IMR-90 (cell line): ENCODE measurements at regions not wholly inside any gene's neighbourhood (a gene's known extent, or its start where the extent isn't known, plus 50 kb on each side); places are given as distances from the start of the nearest gene placed in this dataset.

ENCODE experiments used
- ATAC-seq: fragments of 200-7000 bp; cut with Tn5 transposase; 2 replicates; pipeline ENCODE4 v1.9.1; 2020; ENCODE audit warnings: low read depth, mild to moderate bottlenecking, moderate library complexity
- BruUV-seq: library from RNA; stranded (reverse); fragments of 400-500 nt; replicated peaks from 2 replicates; lab custom pipeline; 2021; lab: Mats Ljungman, UMichigan
- CTCF ChIA-PET: fragments of 300-600 bp; formaldehyde crosslinking; extraction: SDS; loops from one replicate; lab custom pipeline; 2021; ENCODE audit warnings: antibody characterized with exemption; lab: Yijun Ruan, JAX
- POLR2A ChIA-PET: fragments of 300-600 bp; sonication (Branson Sonifier 250); formaldehyde crosslinking; loops from one replicate; lab custom pipeline; 2022; ENCODE audit warnings: antibody characterized with exemption; ENCODE audit not compliant: unreplicated experiment; lab: Charles Lee
- DNase-seq: peaks from one replicate; pipeline ENCODE4 v3.0.0; 2013
- H2AFZ ChIP-seq: replicated peaks from 2 replicates; pipeline ENCODE3; 2013; ENCODE audit warnings: low read length, mild to moderate bottlenecking; ENCODE audit not compliant: poor library complexity
- H2AK5ac ChIP-seq: 2 replicates; pipeline ENCODE4 v1.6.1; 2013; ENCODE audit warnings: low read depth, low read length, inconsistent platforms
- H2AK9ac ChIP-seq: replicated peaks from 2 replicates; pipeline ENCODE3; 2013; ENCODE audit warnings: mild to moderate bottlenecking, low read depth, low read length, moderate library complexity; ENCODE audit not compliant: poor library complexity
- H2BK120ac ChIP-seq: 2 replicates; pipeline ENCODE4 v1.6.1; 2013; ENCODE audit warnings: low read depth, low read length, inconsistent platforms
- H2BK15ac ChIP-seq: 3 replicates; pipeline ENCODE4 v1.6.1; 2013; ENCODE audit warnings: low read depth, low read length, inconsistent platforms
- H2BK20ac ChIP-seq: 2 replicates; pipeline ENCODE4 v1.6.1; 2013; ENCODE audit warnings: low read depth, mild to moderate bottlenecking, inconsistent platforms, low read length, moderate library complexity
- H2BK5ac ChIP-seq: 2 replicates; pipeline ENCODE4 v1.6.1; 2013; ENCODE audit warnings: mild to moderate bottlenecking, low read depth, low read length, inconsistent platforms; ENCODE audit not compliant: poor library complexity, severe bottlenecking
- H3K14ac ChIP-seq: replicated peaks from 2 replicates; pipeline ENCODE4 v1.6.1; 2013; ENCODE audit warnings: low read depth, low read length, inconsistent platforms
- H3K18ac ChIP-seq: 2 replicates; pipeline ENCODE4 v1.6.1; 2013; ENCODE audit warnings: low read depth, low read length, control low read depth
- H3K23ac ChIP-seq: 2 replicates; pipeline ENCODE4 v1.6.1; 2013; ENCODE audit warnings: low read depth, low read length, inconsistent platforms
- H3K27ac ChIP-seq: 2 replicates; pipeline ENCODE4 v1.5.1; 2013; ENCODE audit warnings: mild to moderate bottlenecking, control low read depth, low read length; ENCODE audit not compliant: insufficient read depth
- H3K27me3 ChIP-seq: 2 replicates; pipeline ENCODE4 v1.6.1; 2013; ENCODE audit warnings: low read length; ENCODE audit not compliant: control insufficient read depth, insufficient read depth
- H3K36me3 ChIP-seq: 2 replicates; pipeline ENCODE4 v1.6.1; 2013; ENCODE audit warnings: low read length, mixed read lengths; ENCODE audit not compliant: control insufficient read depth, insufficient read depth
- H3K4ac ChIP-seq: 2 replicates; pipeline ENCODE4 v1.6.1; 2013; ENCODE audit warnings: low read depth, low read length, inconsistent platforms
- H3K4me1 ChIP-seq: 2 replicates; pipeline ENCODE4 v1.6.1; 2013; ENCODE audit warnings: low read length, mixed read lengths; ENCODE audit not compliant: control insufficient read depth, insufficient read depth
- H3K4me2 ChIP-seq: 2 replicates; pipeline ENCODE4 v1.6.1; 2013; ENCODE audit warnings: low read depth, mild to moderate bottlenecking, control low read depth, low read length, moderate library complexity
- H3K4me3 ChIP-seq: 2 replicates; pipeline ENCODE4 v1.5.1; 2013; ENCODE audit warnings: low read depth, mild to moderate bottlenecking, control low read depth, low read length, moderate library complexity; ENCODE audit not compliant: insufficient read depth
- H3K56ac ChIP-seq: 2 replicates; pipeline ENCODE4 v1.6.1; 2013; ENCODE audit warnings: low read length, inconsistent platforms; ENCODE audit not compliant: insufficient read depth; ENCODE audit errors: extremely low read depth
- H3K79me1 ChIP-seq, 2 experiments: 2 replicates each; pipeline ENCODE4 v1.6.1; 2013; ENCODE audit warnings: low read length in 2 of 2, inconsistent platforms in 1 of 2, low read depth in 1 of 2
- H3K9ac ChIP-seq: 2 replicates; pipeline ENCODE4 v1.6.1; 2013; ENCODE audit warnings: low read depth, low read length, control low read depth
- H3K9me1 ChIP-seq: 2 replicates; pipeline ENCODE4 v1.6.1; 2013; ENCODE audit warnings: low read length, inconsistent platforms; ENCODE audit not compliant: insufficient read depth
- H3K9me3 ChIP-seq: 2 replicates; pipeline ENCODE4 v1.6.1; 2013; ENCODE audit warnings: low read length; ENCODE audit not compliant: control insufficient read depth, insufficient read depth
- H4K20me1 ChIP-seq: 2 replicates; pipeline ENCODE4 v1.6.1; 2013; ENCODE audit warnings: low read length, inconsistent platforms; ENCODE audit not compliant: insufficient read depth
- H4K5ac ChIP-seq: 2 replicates; pipeline ENCODE4 v1.6.1; 2013; ENCODE audit warnings: mild to moderate bottlenecking, low read depth, low read length, control low read depth
- H4K8ac ChIP-seq, 2 experiments: 2 replicates each; pipeline ENCODE4 v1.6.1; 2013; ENCODE audit warnings: low read depth in 2 of 2, low read length in 2 of 2, control low read depth in 1 of 2, inconsistent platforms in 1 of 2
- H4K91ac ChIP-seq: 2 replicates; pipeline ENCODE4 v1.6.1; 2013; ENCODE audit warnings: low read depth, low read length, inconsistent platforms; ENCODE audit not compliant: insufficient read depth
- BHLHE40 ChIP-seq: fragments of 150-350 bp; IDR thresholded peaks from 2 replicates; pipeline ENCODE4 v1.6.1; 2016; ENCODE audit warnings: mild to moderate bottlenecking, low read depth, low read length
- CHD1 ChIP-seq: IDR thresholded peaks from 2 replicates; pipeline ENCODE4 v1.6.1; 2012; ENCODE audit warnings: low read depth, low read length, improper control_type of control experiment
- MAFK ChIP-seq: IDR thresholded peaks from 2 replicates; pipeline ENCODE4 v1.6.1; 2012; ENCODE audit warnings: low read depth, low read length, improper control_type of control experiment
- MXI1 ChIP-seq: IDR thresholded peaks from 2 replicates; pipeline ENCODE4 v1.6.1; 2012; ENCODE audit warnings: low read depth, mild to moderate bottlenecking, low read length, moderate library complexity, borderline replicate concordance
- NFE2L2 ChIP-seq: fragments of 150-350 bp; IDR thresholded peaks from 2 replicates; pipeline ENCODE4 v1.6.1; 2016; ENCODE audit warnings: low read depth, mild to moderate bottlenecking, low read length
- RAD21 ChIP-seq: IDR thresholded peaks from 2 replicates; pipeline ENCODE4 v1.6.1; 2012; ENCODE audit warnings: low read length, improper control_type of control experiment
- RFX5 ChIP-seq: IDR thresholded peaks from 2 replicates; pipeline ENCODE4 v1.8.0; 2012; ENCODE audit warnings: low read depth, mild to moderate bottlenecking, low read length, moderate library complexity
- WGBS, 2 experiments: methylation state at CpG; one replicate each; pipeline versions ENCODE4 v1.1.5 to v1.1.7; 2013; ENCODE audit warnings: missing lambda C conversion rate in 2 of 2; ENCODE audit not compliant: insufficient read length in 1 of 2; ENCODE audit errors: extremely low coverage in 2 of 2; 5-methylcytosine and 5-hydroxymethylcytosine counted together
- dilution Hi-C: fragments of 300-500 bp; cut with HindIII; formaldehyde crosslinking; loops from one replicate; pipeline ENCODE4 v1.14.3; 2018; ENCODE audit warnings: low sequenced_read_pairs; ENCODE audit not compliant: unreplicated experiment
- in situ Hi-C: fragments of 300-500 bp; cut with MboI; formaldehyde crosslinking; loops from 3 replicates; pipeline ENCODE4 v1.14.3; 2019; ENCODE audit warnings: low sequenced_read_pairs, inconsistent platforms, mixed read lengths
- intact Hi-C: fragments of 100-400 bp; cut with micrococcal nuclease; formaldehyde crosslinking; loops from 2 replicates; pipeline ENCODE4 v1.10.0; 2022

DNA sequence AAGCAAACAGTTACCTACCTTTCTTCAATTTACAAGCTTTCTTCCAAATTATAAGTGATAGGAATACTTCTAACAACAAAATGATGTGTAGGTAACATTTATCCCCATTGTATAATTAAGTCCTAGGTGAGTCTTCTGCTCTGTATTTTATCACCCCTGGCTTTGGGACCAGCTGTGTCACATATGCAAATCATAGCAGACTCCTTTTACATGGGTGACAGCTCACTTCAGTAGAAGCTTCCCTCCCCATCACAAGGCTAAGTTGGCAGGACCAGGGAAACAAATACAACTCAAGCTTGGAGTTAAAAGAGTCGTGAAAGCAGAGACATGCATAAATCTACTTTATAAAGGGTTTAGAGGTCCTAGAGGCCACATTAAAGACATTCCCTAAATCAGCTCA, 121.1 kb upstream of the RUNX1 start:
- Histone ChIP-seq H3K4ac (no peak overlapping the region), H3K27ac (no peak overlapping the region), H3K23ac (no peak overlapping the region), H4K20me1 (no peaks in the 10 kb centered on the region), H2BK120ac (no peak overlapping the region), H3K4me2 (no peak overlapping the region), H3K4me3 (no peak overlapping the region), H3K14ac (no peak overlapping the region), H3K4me1 (no peaks in the 10 kb centered on the region), H2AK5ac (no peak overlapping the region), H2BK20ac (no peak overlapping the region), H3K18ac (no peak overlapping the region), H4K91ac (no peak overlapping the region), H3K56ac (no peak overlapping the region), H4K8ac (no peak overlapping the region), H3K27me3 (no peaks in the 10 kb centered on the region), H3K9ac (no peak overlapping the region), H2AFZ (no peak overlapping the region), H3K36me3 (no peaks in the 10 kb centered on the region), H3K79me1 (no peaks in the 10 kb centered on the region), H2AK9ac (no peak overlapping the region), H3K9me3 (peaks cover 2% of the 10 kb centered on the region), H2BK5ac (no peak overlapping the region), H3K9me1 (no peaks in the 10 kb centered on the region), H4K5ac (no peak overlapping the region), H2BK15ac (no peak overlapping the region)
- WGBS, 2 experiments: no CpG with 5 or more reads among the region's 1 CpG
- in situ Hi-C loops: no loop called here
- TF ChIP-seq MAFK (no peak), BHLHE40 (no peak), RFX5 (no peak), RAD21 (no peak), CHD1 (no peak), MXI1 (no peak), NFE2L2 (no peak)
- dilution Hi-C loops: no loop called here
- BruUV-seq: no TSS peak
- intact Hi-C loops: no loop called here
- no peak for DNase-seq
- ATAC-seq: no peak
- CTCF ChIA-PET: no interaction called here
- POLR2A ChIA-PET: no interaction called here
